Activated CD4-positive, alpha-beta T cell treated with anti-CD3 and anti-CD28 coated beads, Interleukin-2, amount 50 U/mL, for 16 hours (primary cell): ENCODE measurements at regions not wholly inside any gene's neighbourhood (a gene's known extent, or its start where the extent isn't known, plus 50 kb on each side); places are given as distances from the start of the nearest gene placed in this dataset.

ENCODE experiments used
- DNase-seq: peaks from one replicate; pipeline ENCODE4 v3.0.0-alpha.2; 2020

- DNase-seq = no peak
These were observed 599.3 kb upstream of the MKI67 start for GRCh38 chr10:128725531-128725930.

- DNase-seq = no peak
These were observed 600.9 kb upstream of the MKI67 start for GRCh38 chr10:128727114-128727513.

GRCh38 chr10:128729910-128730420 lies 603.7 kb upstream of the MKI67 start:
- DNase-seq = no peak

GRCh38 chr10:128730922-128731321 lies 604.7 kb upstream of the MKI67 start:
- no peak for DNase-seq

- no peak for DNase-seq
These were observed 607.9 kb upstream of the MKI67 start for GRCh38 chr10:128734161-128734560.

- no peak for DNase-seq
These were observed 608.5 kb upstream of the MKI67 start for GRCh38 chr10:128734734-128735133.

GRCh38 chr10:128735996-128736395 lies 609.8 kb upstream of the MKI67 start:
- DNase-seq = no peak

- no peak for DNase-seq
These were observed 612.2 kb upstream of the MKI67 start for GRCh38 chr10:128738386-128738915.

GRCh38 chr10:128739930-128740329 lies 613.7 kb upstream of the MKI67 start:
- DNase-seq = no peak

- no peak for DNase-seq
These were observed 615.0 kb upstream of the MKI67 start for GRCh38 chr10:128741180-128741579.

- DNase-seq = no peak
These were observed 615.5 kb upstream of the MKI67 start for GRCh38 chr10:128741680-128742079.

GRCh38 chr10:128744092-128744491 lies 617.9 kb upstream of the MKI67 start:
- DNase-seq = no peak

- no peak for DNase-seq
These were observed 618.6 kb upstream of the MKI67 start for GRCh38 chr10:128744811-128745305.

GRCh38 chr10:128747582-128748346 lies 621.5 kb upstream of the MKI67 start:
- no peak for DNase-seq

GRCh38 chr10:128751284-128751683 lies 625.1 kb upstream of the MKI67 start:
- no peak for DNase-seq

GRCh38 chr10:128751851-128752250 lies 625.6 kb upstream of the MKI67 start:
- no peak for DNase-seq

GRCh38 chr10:128759174-128759573 lies 633.0 kb upstream of the MKI67 start:
- DNase-seq = no peak

GRCh38 chr10:128763588-128763987 lies 637.4 kb upstream of the MKI67 start:
- DNase-seq = no peak

- DNase-seq = no peak
These were observed 638.0 kb upstream of the MKI67 start for GRCh38 chr10:128764190-128764589.

GRCh38 chr10:128766915-128767314 lies 640.7 kb upstream of the MKI67 start:
- no peak for DNase-seq

- no peak for DNase-seq
These were observed 648.8 kb upstream of the MKI67 start for GRCh38 chr10:128774979-128775378.

GRCh38 chr10:128775743-128776142 lies 649.5 kb upstream of the MKI67 start:
- no peak for DNase-seq

GRCh38 chr10:128776673-128777252 lies 650.5 kb upstream of the MKI67 start:
- DNase-seq = no peak

- no peak for DNase-seq
These were observed 651.1 kb upstream of the MKI67 start for GRCh38 chr10:128777342-128777741.
